Erythroblast (primary cell): ENCODE measurements at regions not wholly inside any gene's neighbourhood (a gene's known extent, or its start where the extent isn't known, plus 50 kb on each side); places are given as distances from the start of the nearest gene placed in this dataset.
A peak's percentile ranks its signal among the peaks of the same experiment; 100 is the strongest.

Experiments used
- DNase-seq, 2 experiments: peaks; one replicate each; lab custom pipeline; 2025; lab: John Stamatoyannopoulos, UW
- GATA1 ChIP-seq: IDR thresholded peaks from 2 replicates; pipeline ENCODE4 v1.6.1; 2011; ENCODE audit warnings: low read depth, mild to moderate bottlenecking, control low read depth, low read length, moderate library complexity
- POLR2A ChIP-seq: IDR thresholded peaks from 2 replicates; pipeline ENCODE4 v1.6.1; 2011; ENCODE audit warnings: mild to moderate bottlenecking, low read length

- no peak for DNase-seq
- TF ChIP-seq GATA1 (no peak), POLR2A (no peak)
Observed at GRCh38 chr6:131394768-131395432, 178.1 kb upstream of the ARG1 start.

DNA sequence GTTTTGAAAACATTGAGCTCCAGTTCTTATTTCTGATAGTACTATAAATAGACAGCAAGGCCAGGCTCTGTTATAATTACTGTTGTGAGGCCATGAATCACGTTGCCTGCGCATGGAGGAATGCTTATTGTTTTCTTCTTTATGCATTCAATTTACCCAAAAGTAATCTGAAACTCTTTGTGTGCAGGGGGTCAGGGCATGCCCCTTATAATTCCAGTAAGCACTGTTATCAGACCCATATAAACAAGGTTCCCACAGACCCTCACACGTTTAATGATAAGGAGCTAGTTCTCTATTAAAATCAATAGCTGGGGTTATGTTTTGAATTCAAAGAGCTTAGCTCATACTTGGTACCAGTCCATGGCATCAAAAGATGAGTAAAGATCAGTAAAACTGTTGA lies 174.8 kb upstream of the ARG1 start:
- no peak for DNase-seq
- TF ChIP-seq POLR2A, result no peak
- no peak for TF ChIP-seq GATA1

- no peak for DNase-seq
- no peak for TF ChIP-seq GATA1
Observed at GRCh38 chr6:131399433-131399832, 173.6 kb upstream of the ARG1 start.

GRCh38 chr6:131400054-131400778 lies 172.8 kb upstream of the ARG1 start:
- TF ChIP-seq GATA1 (no peak), POLR2A (no peak)
- DNase-seq, result peak in 1 of 2 experiments; percentile 3

DNA sequence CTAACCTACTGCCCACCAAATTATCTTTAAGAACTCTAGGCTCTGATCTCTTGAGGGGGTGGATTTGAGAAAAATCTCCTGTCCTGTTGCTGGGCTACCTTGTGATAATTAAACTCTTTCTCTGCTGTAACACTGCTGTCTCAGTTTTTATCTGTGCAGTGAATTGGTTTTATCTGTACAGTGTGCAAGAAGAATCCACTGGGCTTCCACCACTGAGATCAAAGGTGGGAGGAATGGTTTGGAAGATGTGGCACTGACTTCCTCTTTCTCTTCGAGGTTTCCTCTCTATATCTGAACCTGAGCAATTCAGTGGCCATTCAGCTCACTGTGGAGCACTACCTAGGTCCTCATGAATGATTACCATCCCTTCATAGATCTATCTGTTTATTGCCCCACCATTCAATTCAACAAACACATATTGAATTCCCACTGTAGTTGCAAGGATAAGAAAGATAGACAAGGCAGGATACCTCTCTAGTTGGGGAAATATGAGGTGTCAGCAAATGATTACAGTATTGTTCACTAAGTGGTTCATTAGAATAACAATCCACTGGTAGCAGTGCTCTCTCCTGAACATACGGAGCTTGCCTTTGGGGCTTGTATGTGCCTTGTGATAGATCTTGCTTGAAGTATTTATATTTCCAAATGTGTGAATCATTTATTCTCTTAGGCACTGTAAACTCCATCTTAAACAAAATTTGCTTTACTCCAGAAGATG lies 172.1 kb upstream of the ARG1 start:
- no peak for TF ChIP-seq GATA1
- no peak for TF ChIP-seq POLR2A
- DNase-seq, result no peak

DNA sequence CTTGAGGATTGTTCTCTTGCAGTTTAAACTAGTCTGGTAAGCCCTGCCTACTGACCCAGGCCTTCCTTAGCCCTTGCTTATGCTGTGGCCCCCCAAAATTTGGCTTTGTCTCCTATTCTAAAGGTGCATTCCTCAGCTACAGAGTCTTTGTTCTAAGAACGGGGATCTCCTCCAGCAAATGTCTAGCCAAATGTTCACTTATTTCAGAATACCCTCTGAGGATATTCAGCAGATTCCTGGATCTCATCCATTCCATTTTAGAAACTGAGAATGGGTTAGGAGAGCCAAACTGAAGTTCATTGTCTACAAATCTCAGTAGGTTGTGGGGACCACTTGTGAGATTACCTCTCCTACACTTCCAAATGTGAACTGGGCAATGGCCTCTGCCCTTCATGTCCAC lies 164.2 kb upstream of the ARG1 start:
- TF ChIP-seq POLR2A, result no peak
- no peak for TF ChIP-seq GATA1
- DNase-seq, result no peak

DNA sequence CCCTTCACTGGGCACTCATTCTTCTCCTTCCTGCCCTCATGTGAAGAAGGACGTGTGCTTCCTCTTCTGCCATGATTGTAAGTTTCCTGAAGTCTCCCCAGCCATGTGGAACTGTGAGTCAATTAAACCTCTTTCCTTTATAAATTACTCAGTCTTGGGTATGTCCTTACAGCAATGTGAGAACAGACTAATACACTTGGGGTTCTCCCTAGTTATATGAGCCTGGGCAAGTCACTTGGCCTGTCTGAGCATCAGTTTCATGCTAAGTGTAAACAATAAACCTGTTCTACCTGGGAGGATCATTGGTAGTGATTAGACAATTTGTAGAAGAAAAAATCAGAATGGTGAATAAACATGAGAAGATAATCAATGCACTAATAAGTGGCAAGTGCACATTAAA lies 162.2 kb upstream of the ARG1 start:
- DNase-seq, result no peak
- TF ChIP-seq GATA1, result no peak

DNA sequence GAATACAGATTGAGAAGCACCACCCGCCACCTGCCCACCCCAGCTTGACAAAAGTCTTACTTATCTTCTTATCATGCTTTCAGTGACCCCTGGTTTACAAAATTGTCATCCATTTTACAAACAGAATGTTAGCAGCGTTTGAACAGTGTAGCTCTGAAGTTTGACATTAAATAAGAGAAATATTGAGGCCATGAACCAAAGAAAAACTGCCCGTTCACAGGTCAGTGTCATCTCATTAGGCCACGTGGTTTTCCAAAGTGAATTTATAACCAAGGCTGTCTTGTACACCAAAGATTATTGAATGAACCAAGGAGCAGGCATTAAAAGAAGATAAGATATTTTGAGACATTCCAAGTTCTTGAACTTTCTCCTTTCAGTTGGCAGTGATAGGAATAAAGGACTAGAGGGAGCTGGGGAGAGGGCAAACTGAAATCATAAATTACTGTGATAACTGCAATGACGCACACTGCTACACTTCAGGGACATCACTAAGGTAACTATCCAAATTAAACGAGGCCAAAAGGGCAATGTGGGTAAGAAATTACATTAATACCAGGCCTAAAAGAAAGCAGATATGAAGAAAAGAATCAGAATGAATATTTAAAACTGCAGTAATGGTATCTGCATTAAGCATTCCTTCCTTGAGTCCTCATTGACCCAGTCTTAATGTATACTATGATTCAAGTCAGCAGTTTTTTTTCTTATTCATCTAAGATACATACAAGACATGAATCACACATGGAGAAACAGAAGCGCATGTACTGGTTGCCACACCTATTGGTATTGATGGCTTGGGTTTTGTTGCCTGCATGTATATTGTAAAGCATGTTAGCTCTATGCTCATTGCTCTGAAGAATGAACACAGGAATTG lies 159.8 kb upstream of the ARG1 start:
- no peak for DNase-seq
- TF ChIP-seq POLR2A, result no peak
- no peak for TF ChIP-seq GATA1

DNA sequence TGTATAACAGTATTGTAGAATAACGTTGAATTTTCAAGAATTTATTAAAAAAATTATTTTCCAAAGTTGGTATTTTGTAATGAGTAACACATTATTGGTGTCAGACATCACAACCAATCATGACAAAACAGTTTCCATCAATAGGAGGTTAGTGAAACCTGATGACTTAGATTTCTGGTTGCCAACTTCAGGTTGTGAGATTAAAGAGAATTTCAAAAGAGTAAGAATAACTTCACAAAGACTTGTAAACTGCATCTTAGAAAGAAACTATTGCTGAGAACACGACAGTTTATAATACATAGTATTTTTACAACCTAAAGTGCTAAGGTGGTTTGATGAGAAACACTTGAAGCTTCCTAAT lies 159.2 kb upstream of the ARG1 start:
- DNase-seq, result no peak
- TF ChIP-seq POLR2A, result no peak
- TF ChIP-seq GATA1, result no peak

DNA sequence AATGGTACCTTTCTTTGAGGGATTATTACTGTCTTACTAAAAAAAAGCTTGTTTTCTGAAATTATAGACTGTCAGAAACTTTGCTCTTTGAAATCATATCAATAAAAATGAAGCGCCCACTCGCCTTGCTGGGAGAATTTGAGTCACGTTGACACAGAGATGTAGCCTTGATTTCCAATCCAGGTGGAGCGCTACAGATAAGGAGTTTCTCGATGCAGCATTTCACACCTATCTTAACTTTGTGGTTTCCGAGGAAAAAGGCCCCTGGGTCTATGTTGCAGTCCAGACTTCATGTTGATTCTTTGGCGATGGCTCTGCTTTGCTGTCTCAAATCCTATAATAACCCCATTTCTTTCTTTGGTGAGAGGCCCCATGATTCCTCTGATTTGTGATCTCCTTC lies 158.1 kb upstream of the ARG1 start:
- DNase-seq, result no peak
- no peak for TF ChIP-seq POLR2A

- DNase-seq, result no peak
- no peak for TF ChIP-seq POLR2A
- no peak for TF ChIP-seq GATA1
Observed at GRCh38 chr6:131418441-131418840, 154.6 kb upstream of the ARG1 start.

DNA sequence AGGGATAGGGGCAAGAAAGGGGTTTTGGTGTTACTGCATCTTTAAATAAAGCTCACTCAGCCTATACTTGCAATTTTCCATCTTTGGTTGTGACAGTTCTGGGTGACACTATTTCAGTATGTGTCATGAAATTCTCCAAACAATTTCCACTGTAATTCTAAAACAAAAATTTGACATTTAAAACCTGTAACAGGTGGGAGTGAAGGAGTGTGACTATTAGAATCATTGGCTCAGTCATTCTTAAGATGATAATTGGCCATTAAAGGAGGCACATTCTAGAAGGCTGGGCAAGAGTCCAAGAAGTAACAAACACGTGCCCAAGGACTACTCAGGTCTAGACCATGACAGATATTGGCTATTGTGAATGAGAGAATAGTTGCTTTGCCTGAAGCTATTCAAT lies 153.3 kb upstream of the ARG1 start:
- TF ChIP-seq POLR2A, result no peak
- TF ChIP-seq GATA1, result no peak
- DNase-seq, result no peak

DNA sequence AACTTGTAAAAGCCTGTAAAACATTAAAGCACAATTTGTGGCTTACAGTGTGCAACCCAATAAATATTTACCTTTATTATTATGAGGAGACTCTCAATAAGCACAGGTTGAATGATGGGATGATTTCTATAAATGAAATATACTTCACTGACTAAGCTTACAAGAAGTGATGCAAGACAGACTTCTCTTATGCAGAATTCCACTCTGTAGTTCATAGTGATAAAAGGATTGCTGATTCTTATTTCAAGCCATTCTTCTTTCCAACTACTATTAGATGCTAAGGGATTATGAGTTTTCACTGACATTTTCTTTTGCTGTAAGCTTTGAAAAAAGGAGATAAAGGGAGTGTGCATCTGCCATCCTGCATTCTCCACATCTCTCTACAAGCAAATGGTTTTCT lies 149.0 kb upstream of the ARG1 start:
- DNase-seq, result no peak
- TF ChIP-seq GATA1 (no peak), POLR2A (no peak)

- DNase-seq, result no peak
- TF ChIP-seq GATA1, result no peak
- TF ChIP-seq POLR2A, result no peak
Observed at GRCh38 chr6:131424475-131424874, 148.6 kb upstream of the ARG1 start.
